ENCODE measurements at regions not wholly inside any gene's neighbourhood (a gene's known extent, or its start where the extent isn't known, plus 50 kb on each side); places are given as distances from the start of the nearest gene placed in this dataset.

GRCh38 chr5:4083591-4084337 is 488.1 kb downstream of the IRX1 start:
- peak; percentile 81 for DNase-seq

DNA sequence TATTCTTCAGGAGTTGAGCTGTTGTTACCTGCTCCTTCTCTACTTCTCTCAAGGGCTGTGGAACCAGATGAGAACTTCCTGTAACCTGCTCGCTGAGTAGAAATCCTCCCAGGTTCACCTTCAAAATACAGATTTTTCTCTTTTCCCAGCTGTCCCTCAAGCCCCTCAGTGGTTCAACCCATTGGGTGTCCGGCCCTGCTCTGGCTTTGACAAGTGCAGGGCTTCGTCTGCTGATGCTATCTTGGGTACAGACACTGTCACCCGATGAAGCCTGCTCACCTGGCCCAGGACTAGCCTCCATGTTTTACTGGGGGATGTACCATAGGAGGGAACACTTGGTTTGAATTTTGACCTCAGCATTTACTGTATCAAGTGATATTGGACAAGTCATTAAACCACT is 490.4 kb downstream of the IRX1 start:
- DNase-seq, result no peak

DNA sequence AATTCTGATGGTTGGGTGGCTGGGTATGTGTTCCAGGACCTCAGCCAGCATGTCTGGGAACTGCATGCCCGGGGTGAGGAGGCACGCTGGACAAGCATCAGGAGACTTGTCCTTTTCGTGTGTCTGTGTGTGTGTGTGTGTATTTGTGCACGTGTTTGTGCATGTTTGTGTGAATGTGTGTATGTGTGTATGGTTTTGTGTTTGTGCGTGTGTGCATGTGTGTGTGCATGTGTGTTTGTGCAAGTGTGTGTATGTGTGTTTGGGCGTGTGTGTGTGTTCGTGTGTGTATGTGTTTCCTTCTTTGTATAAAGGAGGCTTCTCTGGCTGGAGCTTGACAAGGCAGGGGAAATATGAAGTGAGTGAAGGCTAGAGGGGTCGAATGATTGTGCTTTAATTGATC is 491.5 kb downstream of the IRX1 start:
- no peak for DNase-seq

GRCh38 chr5:4089087-4089486 is 493.5 kb downstream of the IRX1 start:
- peak; percentile 51 for DNase-seq

DNA sequence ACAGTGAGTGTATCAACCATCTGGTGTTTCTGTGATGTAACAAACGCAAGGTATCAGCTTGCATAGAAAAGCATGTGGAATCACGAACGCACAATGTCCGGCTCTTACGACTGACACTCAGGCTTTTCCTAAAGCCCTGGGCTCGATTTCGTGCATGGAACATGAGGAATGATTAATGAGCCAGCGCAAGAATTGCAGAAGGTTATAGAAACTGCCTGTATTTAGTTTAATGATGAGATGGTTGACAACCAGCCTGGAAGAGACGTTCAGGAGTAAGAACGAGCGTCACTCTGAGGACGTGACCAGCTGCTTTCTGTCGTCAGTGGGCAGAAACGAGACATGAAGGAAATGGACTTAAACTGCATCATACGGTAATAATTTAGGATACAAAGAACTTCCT is 497.6 kb downstream of the IRX1 start:
- peak; percentile 68 for DNase-seq

DNA sequence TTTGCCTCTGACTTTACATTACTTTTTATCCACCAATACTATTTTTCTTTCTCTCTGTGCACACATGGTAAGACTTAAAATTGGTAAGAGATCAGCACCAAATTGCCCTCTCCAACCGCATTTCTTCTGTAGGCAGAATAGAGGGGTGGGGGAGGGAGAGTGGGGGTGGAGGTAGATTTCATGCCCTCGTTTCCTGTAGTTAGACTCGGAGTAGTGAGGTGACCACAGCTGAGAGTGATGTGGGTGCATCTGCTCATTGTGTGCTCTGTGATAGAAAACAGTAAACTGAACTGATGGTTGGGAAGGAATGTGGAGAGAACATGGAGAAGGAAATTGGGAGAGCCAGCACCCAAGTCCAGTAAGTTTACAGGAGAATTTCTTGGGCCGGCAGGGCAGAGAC is 498.3 kb downstream of the IRX1 start:
- DNase-seq, result no peak

DNA sequence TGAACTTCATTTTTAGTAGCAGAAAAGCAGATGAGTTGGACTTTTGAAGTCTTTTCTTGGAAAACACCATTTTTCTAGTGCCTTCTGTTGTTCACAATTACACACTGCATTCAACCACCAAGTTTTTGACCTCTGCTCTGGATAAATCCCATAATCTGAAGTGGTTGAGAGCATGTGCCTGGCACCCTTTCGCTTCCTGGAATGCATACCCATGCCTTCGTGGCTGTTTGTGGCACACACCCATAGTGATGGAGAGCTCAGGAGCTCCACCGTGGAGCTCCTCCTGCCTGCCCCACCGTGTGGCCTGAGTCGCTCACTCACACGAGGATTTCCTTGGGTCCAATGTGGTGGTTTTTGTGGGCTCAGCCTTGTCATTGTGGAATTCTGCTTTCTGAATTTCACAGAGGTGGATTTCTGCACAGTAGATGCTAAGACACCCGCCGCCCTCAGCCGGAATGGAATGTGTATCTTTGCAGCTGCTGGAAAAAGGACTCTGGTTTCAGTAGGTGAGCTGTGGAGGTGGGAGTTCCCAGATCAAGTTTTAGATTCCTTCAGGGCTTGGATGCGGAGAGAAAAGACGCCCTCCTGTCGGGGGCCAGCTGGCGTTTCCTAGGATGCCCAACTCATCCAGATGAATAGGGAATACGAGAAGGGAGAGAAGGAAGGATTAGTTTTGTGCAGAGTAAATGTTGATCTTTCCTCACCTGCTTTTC is 500.4 kb downstream of the IRX1 start:
- DNase-seq, result peak; percentile 26

GRCh38 chr5:4097199-4097598 is 501.6 kb downstream of the IRX1 start:
- DNase-seq, result peak; percentile 25

- DNase-seq, result no peak
Measured at GRCh38 chr5:4098226-4098625, 502.6 kb downstream of the IRX1 start.

GRCh38 chr5:4099386-4099785 is 503.8 kb downstream of the IRX1 start:
- DNase-seq, result no peak

GRCh38 chr5:4100739-4101138 is 505.1 kb downstream of the IRX1 start:
- no peak for DNase-seq

DNA sequence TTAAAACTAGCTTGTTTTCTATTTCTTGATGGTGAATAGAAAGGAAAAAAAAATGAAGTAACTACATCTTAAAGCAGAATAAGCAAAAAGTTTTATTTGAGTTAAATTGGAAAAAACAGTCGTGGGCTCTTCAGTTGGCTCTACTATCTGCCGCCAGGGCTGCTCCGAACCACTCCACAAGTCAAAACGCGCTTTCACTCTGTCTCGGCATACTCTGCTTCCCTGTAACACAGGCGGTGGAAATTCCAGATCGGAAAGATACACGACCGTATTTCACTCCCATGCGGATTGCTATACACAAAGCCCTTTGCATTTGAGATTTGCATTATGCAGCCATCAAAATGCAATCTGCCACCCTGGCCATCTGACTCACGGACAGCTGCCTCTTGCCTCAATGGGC is 505.6 kb downstream of the IRX1 start:
- no peak for DNase-seq

DNA sequence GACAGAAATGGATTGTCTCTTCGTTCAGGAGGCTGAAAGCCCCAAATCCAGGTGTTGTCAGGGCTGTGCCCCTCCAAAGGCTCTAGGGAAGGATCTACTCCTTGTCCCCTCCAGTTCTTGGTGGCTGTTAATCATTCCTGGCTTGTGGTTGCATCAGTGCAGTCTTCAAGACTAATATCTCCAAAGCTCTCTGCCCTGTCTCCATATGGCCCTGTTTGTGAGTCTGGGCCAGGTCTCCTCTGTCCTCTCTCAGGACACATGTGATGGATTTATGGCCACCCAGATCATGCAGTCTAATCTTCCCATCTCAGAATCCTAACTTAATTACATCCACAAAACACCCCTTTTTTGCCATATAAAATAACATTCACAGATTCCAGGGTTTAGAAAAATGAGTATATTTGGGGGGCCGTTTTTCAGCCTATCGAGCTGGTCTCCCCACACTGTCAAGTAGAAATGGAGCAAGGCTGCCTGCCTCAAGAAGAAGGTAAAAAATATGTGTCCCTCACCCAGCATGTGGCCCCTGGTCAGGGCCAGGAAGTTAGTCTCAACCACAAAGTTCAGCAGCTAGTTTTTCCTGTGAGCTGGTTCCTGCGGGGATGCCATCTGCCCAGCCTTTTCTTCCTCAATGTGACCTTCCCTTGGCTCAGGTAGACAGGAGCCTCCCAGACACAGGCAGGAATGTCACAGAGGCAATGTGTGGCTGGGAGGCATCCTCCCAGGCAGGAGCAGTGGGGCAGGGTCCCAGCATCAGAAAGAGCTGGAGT is 509.4 kb downstream of the IRX1 start:
- no peak for DNase-seq

GRCh38 chr5:4108690-4109089 is 513.1 kb downstream of the IRX1 start:
- DNase-seq, result no peak

GRCh38 chr5:4113426-4113825 is 517.8 kb downstream of the IRX1 start:
- no peak for DNase-seq

DNA sequence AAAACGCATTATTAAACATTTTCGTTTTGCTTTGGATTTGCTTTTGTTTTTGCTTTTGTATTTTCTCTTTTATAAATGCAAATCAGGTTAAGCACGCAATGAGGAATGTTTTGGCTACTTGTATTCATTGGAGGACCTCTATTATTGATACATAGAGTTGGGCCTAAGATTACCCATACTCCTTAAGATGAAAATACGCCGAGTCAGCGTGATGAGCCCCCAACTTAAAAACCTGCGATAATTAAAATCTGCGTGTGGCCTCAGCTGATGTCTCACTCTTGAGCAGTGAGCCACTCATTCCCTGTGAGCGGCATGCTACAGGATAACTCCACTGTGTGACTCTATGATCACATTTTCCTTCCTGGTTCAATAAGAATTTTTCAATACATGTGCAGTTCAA is 518.3 kb downstream of the IRX1 start:
- no peak for DNase-seq

GRCh38 chr5:4114452-4114851 is 518.8 kb downstream of the IRX1 start:
- no peak for DNase-seq

GRCh38 chr5:4116834-4117233 is 521.2 kb downstream of the IRX1 start:
- DNase-seq, result peak; percentile 65

GRCh38 chr5:4124221-4124970 is 528.8 kb downstream of the IRX1 start:
- DNase-seq, result peak; percentile 7

DNA sequence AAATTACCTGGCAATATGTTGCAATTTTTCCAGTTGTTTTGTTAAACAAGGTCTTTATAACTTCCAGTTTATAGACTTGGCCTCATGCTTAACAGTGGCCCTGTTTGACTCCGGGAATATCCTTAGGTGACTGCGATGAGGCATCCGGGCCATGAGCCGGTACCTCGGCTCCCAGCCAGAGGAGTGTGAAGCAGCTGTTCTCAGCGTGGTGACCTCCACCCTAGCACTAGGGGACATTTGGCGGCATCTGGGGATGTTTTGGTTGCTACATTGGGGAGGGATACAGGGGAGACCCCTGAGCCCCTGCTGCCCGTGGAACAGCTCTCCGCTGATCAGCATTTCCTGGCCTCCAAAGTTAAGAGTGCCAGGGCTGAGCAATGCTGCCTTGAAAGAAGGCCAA is 533.4 kb downstream of the IRX1 start:
- no peak for DNase-seq

- DNase-seq, result no peak
Measured at GRCh38 chr5:4129523-4129922, 533.9 kb downstream of the IRX1 start.

- DNase-seq, result peak; percentile 28
Measured at GRCh38 chr5:4130819-4131218, 535.2 kb downstream of the IRX1 start.

- DNase-seq, result peak; percentile 48
Measured at GRCh38 chr5:4137781-4138180, 542.1 kb downstream of the IRX1 start.

Data from fibroblast of upper back skin (primary cell).